ENCODE measurements at regions not wholly inside any gene's neighbourhood (a gene's known extent, or its start where the extent isn't known, plus 50 kb on each side); places are given as distances from the start of the nearest gene placed in this dataset.

GRCh38 chr6:159493898-159494585 lies 199.0 kb downstream of the SOD2 start:
- TF ChIP-seq, protein P1, sequence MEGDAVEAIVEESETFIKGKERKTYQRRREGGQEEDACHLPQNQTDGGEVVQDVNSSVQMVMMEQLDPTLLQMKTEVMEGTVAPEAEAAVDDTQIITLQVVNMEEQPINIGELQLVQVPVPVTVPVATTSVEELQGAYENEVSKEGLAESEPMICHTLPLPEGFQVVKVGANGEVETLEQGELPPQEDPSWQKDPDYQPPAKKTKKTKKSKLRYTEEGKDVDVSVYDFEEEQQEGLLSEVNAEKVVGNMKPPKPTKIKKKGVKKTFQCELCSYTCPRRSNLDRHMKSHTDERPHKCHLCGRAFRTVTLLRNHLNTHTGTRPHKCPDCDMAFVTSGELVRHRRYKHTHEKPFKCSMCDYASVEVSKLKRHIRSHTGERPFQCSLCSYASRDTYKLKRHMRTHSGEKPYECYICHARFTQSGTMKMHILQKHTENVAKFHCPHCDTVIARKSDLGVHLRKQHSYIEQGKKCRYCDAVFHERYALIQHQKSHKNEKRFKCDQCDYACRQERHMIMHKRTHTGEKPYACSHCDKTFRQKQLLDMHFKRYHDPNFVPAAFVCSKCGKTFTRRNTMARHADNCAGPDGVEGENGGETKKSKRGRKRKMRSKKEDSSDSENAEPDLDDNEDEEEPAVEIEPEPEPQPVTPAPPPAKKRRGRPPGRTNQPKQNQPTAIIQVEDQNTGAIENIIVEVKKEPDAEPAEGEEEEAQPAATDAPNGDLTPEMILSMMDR (IDR thresholded peaks at IDR 0.05) = no peak

GRCh38 chr6:159493231-159493897 lies 199.7 kb downstream of the SOD2 start:
- TF ChIP-seq, protein P1 (IDR thresholded peaks at IDR 0.05) = no peak

DNA sequence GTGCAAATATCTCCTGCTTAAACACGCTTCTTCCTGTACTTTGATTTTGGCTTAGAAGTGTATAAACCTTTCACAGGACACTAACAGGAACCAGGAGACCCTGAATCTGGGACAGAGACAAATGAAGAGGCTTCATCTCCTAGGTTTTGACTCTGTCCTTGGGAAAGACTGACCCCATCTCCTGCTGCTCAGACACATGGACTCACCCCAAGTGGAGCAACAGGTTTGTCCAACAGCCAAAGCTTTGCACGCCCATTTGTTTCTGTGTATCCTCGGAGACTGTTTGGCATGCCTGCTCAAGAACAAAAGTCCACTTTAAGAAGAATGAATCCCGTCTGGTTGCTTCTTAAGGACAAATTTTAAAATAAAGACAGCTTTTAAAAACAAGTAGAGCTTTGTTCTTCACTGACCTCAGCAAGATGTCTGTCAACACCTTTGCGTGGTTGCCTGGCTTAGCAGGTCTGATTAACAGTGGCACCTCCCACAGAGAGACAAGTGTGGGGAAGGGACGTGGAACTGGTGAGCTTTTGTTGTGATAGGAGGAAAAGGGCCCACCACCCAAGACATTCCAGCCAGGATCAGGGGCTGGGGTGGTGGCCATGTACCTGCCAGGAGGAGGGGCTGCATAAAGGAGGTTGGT lies 202.6 kb downstream of the SOD2 start:
- TF ChIP-seq, protein P1 (IDR thresholded peaks at IDR 0.05) = no peak

- TF ChIP-seq, protein P1 (IDR thresholded peaks at IDR 0.05) = no peak
These were observed 205.4 kb downstream of the SOD2 start for GRCh38 chr6:159487636-159488035.

GRCh38 chr6:159483259-159483658 lies 209.8 kb downstream of the SOD2 start:
- TF ChIP-seq, protein P1 (IDR thresholded peaks at IDR 0.05) = no peak

- TF ChIP-seq, protein P1 (IDR thresholded peaks at IDR 0.05) = no peak
These were observed 211.1 kb downstream of the SOD2 start for GRCh38 chr6:159481897-159482296.

DNA sequence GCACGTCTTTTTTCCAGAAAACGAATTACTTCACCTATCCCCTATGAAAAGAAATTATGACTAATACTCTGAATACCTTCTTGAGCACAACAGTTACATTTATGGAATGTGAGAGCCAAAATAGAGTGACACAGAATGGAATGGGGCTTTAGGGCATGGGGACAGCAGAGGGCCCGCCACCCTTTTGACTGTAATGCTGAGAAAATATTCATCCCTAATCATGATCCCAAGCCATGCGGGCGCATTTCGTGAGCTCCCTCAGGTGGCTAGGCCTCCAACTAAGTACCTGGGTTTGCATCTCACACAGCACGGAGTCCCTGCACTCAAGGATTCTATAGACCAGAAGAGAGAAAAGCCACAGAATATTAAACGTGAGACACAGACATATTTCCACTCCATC lies 212.6 kb downstream of the SOD2 start:
- TF ChIP-seq, protein P1 (IDR thresholded peaks at IDR 0.05) = no peak
